HG02763 (cell line): ENCODE measurements at regions not wholly inside any gene's neighbourhood (a gene's known extent, or its start where the extent isn't known, plus 50 kb on each side); places are given as distances from the start of the nearest gene placed in this dataset.

Experiments
- ATAC-seq: cut with Tn5 transposase; IDR thresholded peaks from one replicate; pipeline ENCODE4 v1.9.1; 2021; ENCODE audit warnings: mild to moderate bottlenecking, moderate library complexity; ENCODE audit not compliant: unreplicated experiment

DNA sequence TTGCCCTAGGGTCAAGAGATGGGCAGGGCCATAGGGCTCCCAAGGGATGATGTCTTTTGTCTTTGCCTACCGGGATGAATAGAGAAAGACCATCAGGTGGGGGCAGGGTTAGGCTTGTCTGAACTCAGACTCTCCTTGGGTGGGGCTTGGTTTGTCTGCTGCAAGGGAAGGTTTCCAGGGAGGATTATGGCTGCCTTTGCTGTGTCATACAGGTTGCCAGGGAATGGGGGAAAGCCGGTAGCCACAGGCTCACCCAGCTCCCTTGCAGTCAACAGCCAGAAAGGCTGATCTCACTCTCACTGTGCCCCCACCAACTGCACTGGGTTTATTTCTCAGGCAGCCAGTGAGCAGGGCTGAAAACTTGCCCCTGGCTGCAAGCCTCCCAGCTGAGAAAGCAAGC is 253.2 kb downstream of the POLR1F start:
- ATAC-seq = no peak

DNA sequence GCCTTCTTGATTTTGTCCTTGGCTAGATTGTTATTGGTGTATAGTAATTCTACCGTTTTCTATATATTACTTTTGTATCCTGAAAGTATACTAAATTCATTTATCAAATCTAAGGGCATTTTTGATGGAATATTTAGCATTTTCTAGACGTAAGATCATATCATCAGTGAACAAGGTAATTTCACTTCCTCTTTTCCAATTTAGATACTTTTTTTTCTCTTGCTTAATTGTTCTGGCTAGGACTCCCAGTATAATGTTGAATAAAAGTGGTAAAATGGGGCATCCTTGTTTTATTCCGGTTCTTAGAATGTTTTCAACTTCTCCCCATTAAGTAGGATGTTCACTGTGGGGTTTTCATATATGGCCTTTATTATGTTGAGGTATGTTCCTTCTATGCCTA is 260.7 kb downstream of the POLR1F start:
- ATAC-seq = no peak

DNA sequence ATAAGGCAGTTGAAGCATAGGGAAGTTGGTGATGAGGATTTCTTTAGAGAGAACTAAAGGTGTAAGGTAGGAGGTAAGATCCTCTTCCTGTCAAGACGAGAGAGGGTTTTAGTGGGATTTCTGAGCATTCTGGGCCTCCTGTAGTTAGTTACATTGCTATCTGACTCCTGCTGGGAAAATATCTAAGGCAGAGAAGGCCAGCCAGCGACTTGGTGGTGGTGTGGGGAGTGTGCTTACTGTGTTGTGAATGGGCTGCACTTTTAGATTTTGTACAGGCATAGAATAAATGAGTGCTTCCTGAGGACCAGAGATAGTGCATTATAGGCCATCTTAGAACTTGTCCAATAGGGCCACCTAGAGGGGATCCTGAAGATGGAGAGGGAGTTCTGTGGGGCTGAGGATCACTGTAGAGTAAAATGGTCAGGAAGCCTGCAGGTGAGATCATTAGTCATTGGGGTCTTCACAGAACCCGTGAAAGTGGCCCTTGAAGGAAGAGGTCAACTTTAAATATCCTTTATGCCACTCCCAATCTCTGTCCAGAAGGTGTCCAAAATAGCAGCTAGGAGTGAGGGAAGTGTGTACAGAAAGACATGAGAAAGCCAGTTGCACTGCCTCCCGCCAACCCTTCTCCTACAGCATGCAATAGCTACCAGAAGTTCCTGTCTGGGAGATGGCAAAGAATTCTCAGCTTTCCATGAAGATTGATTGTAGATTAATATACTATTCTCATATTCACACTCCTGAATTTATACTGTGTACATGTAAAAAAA is 266.6 kb downstream of the POLR1F start:
- ATAC-seq = no peak

- no peak for ATAC-seq
Observed at GRCh38 chr7:19439517-19439916, 269.3 kb downstream of the POLR1F start.

GRCh38 chr7:19437446-19437845 is 271.4 kb downstream of the POLR1F start:
- ATAC-seq = no peak

DNA sequence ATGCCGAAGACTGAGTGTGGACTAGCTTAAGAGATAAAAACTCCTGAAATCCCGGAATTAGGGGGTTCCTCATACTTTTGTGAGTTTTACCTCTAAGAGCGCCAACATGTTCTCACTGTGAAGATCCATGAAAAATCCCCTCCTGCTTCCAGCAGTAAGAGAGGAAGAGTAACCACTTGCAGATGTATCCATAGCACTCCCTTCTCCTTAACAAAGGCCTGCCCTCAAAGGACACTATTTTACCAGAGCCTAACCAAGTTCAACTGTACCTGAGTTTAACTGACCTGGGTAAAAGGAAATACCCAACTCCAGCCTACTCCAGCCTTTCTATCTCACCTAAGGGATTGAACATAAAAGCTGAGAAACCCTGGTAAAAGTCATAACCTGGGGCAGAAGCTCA is 280.9 kb downstream of the POLR1F start:
- no peak for ATAC-seq

- ATAC-seq = no peak
Observed at GRCh38 chr7:19421861-19422260, 276.6 kb upstream of the FERD3L start.

- no peak for ATAC-seq
Observed at GRCh38 chr7:19417231-19417630, 272.0 kb upstream of the FERD3L start.

DNA sequence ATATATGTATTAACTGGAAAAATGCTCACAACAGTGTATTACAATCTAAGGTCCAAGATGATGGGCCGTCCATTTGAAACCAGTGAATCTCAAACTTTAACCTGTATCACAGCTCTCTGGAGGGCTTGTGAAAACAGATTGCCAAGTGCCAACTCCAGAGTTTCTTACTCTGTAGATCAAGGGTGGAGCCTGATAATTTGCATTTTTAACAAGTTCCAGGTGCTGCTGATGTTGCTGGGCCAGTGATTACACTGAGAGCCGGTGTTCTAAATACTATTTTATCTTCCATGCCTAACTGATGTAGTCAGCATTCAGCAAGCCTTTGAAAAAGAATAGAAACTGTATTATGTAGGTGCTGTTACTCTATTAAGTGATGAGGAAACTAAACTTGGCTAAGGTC is 269.9 kb upstream of the FERD3L start:
- ATAC-seq = no peak

- no peak for ATAC-seq
Observed at GRCh38 chr7:19413443-19413965, 268.3 kb upstream of the FERD3L start.

DNA sequence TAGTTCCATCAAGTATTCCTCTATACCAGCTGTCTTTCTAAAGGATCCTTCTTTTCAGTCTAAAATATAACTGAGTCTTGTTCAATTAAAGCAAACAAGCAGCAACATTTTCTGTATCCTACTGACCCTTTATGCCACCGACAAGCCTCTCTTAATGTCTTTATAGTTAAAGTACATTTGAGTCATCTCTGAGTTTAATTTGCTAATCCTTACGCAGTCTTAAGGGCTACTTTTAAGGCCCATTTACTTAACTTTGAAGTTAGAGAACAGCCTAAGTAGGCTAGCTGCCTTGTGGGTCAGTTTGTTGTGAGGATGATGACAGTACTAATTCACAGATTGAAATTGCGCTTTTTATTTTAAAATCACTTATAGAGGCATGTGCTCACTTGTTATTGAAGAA is 265.5 kb upstream of the FERD3L start:
- ATAC-seq = no peak

- ATAC-seq = no peak
Observed at GRCh38 chr7:19410106-19410505, 264.9 kb upstream of the FERD3L start.

- no peak for ATAC-seq
Observed at GRCh38 chr7:19408706-19409220, 263.5 kb upstream of the FERD3L start.

DNA sequence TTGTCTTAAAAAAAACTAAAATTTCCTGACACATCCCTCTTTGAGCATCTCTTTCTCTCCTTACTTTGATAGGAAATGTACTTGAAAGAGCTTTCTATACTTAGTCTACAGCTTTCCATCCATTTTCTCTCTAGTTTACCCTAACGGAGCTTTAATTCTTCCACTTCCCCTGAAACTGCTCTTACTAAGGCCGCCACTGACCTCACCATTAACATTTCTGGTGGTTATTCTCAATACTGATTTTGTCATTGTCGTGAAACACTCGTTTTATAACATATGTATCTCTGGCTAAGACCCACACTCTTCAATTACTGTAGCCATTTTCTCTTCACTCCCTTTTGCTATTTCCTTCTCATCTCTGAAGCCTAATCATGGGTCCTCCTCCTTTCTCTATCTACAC is 262.0 kb upstream of the FERD3L start:
- no peak for ATAC-seq

GRCh38 chr7:19405541-19405940 is 260.3 kb upstream of the FERD3L start:
- ATAC-seq = no peak

DNA sequence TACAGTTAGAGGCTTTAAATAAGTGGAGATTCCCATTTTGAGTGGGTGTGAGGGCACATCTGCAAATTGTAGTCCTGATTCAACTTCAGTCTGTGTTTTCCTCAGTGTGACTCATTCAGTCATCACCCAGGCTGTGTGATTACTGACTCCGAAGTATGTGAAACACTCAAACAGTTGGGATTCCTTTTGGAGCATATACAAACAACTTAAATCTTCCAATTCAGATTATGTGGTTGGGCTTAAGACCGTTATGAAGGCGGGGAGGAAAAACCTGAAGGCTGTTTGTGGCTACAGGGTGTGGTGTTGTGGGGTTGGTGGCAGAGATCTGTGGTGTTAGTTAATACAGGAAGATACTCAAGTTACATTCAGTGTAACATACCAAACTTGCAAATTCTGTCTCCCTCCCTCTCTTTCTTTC is 259.7 kb upstream of the FERD3L start:
- no peak for ATAC-seq

GRCh38 chr7:19403691-19404090 is 258.5 kb upstream of the FERD3L start:
- no peak for ATAC-seq

- no peak for ATAC-seq
Observed at GRCh38 chr7:19401461-19401860, 256.2 kb upstream of the FERD3L start.

GRCh38 chr7:19400758-19401254 is 255.6 kb upstream of the FERD3L start:
- ATAC-seq = no peak

DNA sequence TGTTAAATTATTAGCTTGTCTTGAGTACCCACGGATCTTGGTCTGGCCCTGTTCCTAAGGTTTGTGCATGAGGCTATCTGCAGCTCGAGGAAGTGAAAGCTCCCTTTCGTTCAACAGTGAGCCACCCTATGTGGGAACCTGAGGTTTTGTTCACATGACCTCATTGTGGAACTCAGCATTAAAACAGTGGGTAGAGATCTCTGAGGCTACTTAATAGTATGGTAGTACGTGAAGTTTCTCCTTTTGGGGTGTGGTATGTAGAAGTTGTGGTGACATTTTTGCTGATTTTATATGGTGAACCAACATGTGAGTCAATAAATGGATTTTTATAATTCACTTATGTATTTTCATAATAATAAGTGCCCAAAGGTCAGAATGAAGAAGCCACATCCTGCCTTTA is 252.7 kb upstream of the FERD3L start:
- ATAC-seq = peak; percentile 88

DNA sequence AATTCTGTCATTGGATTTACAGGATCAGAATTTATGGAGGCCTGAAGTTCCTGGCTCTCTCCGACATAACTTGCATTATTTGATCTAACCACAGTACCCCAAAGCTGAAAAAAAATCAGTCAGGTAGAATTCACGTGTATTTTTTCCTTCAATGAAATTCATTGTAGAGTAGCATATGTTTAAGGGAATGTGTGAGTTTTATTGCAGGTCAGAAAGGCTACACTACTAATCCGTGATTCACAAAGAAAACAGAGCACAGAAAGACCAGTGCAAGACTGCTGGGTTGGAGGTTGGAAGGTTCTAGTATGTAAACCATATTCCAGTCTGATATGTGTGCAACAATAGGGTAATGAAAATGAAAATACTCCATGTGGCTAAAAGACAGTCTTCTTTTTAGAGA is 247.0 kb upstream of the FERD3L start:
- ATAC-seq = no peak

GRCh38 chr7:19390795-19391194 is 245.6 kb upstream of the FERD3L start:
- ATAC-seq = no peak

DNA sequence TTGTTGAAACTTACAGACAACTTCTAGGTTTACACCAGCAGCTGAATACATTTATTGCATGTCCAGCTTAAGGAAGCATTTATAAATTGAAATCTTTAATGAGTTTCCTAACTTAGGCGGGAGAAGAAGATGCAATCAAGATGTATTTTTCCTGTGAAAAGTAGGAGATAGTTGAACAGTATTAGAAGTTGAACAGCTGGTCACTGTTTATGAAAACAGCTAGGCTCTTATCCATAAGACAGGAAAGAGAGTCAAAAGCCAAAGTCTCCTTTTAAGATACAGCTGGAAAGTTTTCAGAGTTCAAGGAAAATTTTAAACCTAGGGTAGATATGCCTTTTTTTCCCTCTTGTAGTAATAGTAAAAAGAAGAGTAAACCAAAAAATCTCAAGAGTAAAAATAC is 236.1 kb upstream of the FERD3L start:
- no peak for ATAC-seq
